ENCODE measurements at regions not wholly inside any gene's neighbourhood (a gene's known extent, or its start where the extent isn't known, plus 50 kb on each side); places are given as distances from the start of the nearest gene placed in this dataset.

DNA sequence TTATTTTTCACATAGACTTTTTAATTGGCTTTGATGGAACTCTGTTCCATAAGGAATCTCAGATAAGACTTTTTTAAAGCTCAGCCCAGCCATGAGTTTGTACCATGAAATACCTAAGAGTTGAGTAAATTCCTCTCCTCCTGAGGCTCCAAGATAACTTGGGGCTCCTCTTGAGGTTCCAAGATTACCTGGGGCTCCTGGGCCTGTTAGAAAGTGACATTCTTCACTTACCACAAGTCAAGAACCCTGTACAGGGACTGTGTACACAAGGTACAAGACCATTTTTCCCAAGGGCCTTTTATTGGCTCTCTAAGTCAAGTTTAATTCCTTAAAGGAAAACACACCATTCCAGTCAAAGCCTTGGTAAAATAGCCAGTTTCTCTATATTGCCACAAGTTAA, 111.3 kb upstream of the PRR20G start:
- DNase-seq (ENCODE audit: low spot score), result no peak

DNA sequence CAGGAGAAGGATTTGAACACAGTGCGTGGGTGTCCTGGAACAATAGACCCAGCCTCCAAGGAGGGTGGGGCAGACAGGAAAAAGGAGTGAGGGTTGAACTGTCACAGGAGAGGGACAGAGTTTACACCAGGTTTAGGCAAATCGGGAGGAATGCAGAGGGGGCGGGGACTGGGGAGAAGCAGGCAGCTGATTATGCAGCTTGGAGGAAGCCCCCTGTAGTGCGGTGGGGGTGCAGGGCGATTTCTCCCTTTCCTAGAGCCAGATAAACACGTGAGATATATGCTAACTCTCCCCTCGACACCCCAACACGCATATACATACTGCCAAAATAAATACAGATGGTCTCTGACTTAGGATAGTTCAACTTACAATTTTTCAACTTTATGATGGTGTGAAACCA, 108.6 kb upstream of the PRR20G start:
- DNase-seq (ENCODE audit: low spot score), result no peak

DNA sequence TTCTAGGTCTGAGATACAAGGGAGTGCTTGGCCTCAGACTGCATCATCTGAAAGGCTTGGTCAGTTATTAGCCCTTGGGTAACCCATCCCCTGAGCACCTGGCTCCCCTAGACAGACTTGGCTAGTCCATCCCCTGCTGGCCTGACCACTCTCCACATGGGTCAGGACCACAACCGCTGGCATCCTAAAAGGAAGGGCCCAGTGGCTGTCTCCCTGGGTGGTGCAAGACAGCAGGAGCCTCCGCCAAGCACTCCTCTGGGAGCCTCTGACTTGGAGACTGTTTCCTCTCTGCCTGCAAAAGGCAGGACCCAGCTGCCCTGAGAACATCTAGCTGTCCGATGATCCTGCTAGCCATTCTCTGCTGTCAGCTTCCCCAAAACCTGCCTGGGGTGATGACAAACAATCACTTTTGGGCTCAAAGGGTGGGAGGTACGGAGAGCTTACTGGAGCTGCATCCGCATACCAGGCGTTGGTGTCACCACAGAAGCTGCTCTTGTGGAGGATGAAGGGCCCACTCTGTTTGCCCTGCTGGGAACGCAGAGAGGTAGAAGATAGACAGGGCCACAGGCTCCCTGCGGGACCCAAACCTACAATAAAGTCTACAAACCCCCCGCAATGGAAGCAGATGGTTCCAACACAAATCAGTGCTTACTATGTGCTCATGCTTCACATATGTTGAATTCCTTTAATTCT, 108.0 kb upstream of the PRR20G start:
- no peak for DNase-seq (ENCODE audit: low spot score)

DNA sequence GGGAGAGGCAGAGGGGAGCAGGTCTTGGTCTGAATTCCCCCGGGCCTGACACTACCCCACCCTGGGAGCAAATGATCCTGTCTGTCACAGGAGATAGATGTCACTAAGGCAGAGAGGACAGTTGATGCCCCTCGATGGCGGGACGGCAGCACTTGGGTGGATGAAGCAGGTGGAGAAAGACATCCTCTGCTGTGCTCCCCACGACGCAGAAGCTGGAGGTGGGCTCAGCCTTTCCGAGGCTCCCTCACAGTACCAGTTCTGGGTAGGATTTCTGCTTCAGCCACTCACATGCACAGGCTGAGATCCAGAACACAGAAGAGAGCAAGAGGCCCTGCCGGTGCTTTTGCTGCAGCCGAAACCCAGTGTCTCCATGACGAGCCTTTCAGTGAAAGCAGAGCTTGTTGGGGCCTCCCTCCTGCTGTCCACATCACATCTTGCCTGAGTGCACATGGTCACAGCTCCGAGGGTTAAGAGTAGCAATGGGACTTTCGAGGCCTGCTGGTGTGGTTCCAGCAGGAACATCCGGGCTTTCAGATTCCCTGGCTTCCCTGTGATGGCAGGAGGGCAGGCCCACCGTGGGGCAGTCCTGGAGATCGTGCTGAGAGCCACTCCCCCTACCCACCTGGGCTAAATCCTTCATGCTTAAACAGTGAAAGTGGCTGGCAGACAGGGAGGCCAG, 107.3 kb upstream of the PRR20G start:
- no peak for DNase-seq (ENCODE audit: low spot score)

DNA sequence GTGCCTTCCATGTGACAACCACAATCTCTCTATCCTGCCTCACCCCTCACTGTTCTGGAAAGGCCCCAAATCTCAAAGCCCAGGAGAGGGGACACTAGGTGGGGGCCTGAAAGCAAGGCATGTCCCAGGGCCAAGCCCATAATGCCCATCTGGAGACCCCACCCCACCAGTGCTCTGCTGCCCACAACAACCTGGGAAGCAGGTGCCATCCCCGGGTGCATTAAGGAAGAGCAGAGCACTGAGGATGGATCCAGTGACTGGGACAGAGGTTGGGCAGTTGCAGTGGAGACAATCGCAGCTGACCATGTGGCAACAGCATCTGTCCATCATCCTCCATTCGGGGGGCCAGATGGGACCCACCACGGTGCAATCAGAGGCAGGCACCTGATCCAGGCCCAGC, 106.2 kb upstream of the PRR20G start:
- no peak for DNase-seq (ENCODE audit: low spot score)

DNA sequence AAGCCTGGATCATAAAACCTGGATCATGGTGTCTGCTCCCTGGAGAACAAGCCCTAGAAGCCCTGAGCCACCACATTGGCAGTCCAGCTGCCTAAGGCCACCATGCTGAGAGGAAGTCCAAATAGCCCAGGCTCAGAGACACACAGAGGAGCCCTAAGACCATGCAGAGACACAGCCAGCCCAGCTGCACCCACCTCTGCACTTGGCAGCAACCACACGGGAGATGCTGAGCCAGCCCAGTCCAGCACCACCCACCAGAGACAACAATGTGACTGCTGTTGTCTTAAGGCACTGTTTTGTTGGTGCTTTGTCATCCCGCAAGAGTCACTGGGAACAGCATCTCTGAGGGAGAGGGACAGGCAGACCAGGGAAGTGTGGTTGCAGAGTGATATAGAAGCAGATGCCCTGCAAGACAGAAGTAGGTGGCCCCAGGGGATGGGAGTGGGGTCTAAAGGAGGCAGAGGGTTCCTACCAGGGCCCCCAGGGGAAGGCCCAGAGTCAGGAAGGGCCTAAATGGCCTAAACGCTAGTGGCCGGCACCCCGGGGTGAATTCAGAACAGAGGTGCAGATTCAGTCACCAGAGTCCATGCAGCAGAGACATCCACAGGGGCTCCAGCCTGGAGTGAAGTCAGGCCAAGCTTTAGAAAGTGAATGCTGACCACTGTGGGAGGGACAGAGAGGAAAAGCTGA, 105.4 kb upstream of the PRR20G start:
- no peak for DNase-seq (ENCODE audit: low spot score)

DNA sequence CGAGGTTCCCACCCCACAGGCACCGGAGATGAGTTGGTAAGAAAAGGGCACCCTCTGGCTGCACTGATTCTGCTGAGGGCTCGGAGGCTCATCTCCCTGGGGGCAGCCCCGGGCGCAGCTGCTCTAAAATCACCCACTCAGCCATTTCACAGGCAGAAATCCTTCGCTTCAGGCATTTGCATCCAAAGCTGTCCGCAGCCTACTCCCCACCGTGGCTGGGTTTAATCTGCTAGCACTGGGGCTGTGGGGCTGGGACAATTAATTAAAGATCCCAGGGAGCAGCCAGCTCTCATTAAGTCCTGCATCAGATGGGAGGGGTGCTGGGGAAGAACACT, 104.3 kb upstream of the PRR20G start:
- DNase-seq (ENCODE audit: low spot score), result no peak

DNA sequence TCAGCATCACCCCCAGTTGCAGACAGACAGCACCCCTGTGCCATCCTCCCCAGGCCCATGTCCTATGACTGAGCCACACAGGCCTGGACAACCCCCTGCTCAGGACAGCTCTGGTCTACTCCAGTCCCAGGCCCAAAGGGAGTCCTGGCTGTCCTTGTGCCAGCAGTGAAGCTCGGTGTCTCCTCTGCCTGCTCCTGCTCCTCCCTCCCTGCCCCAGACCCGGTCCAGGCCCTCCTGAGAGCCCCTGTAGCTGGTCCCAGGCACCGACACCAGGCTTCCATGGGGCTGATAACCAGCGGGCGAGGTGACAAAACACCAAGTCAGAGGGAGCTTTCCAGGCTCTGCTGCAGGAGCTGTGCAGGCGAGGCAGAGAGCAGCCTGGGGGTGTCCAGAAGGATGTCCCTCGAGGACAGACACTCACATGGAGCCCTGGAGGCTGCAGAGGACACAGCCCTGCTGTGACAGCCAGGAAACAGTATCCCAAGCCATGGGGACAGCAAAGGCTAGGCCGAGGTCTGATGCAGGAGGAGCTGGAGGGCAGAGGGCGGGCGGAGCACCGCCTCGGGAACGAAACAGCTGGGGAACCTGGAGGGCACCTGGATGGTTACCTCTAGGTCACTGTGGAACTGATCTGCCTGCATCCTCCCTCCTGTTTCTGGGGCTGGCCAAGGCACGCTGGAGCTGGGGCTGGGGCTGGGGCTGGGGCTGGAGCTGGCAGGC, 103.8 kb upstream of the PRR20G start:
- no peak for DNase-seq (ENCODE audit: low spot score)

DNA sequence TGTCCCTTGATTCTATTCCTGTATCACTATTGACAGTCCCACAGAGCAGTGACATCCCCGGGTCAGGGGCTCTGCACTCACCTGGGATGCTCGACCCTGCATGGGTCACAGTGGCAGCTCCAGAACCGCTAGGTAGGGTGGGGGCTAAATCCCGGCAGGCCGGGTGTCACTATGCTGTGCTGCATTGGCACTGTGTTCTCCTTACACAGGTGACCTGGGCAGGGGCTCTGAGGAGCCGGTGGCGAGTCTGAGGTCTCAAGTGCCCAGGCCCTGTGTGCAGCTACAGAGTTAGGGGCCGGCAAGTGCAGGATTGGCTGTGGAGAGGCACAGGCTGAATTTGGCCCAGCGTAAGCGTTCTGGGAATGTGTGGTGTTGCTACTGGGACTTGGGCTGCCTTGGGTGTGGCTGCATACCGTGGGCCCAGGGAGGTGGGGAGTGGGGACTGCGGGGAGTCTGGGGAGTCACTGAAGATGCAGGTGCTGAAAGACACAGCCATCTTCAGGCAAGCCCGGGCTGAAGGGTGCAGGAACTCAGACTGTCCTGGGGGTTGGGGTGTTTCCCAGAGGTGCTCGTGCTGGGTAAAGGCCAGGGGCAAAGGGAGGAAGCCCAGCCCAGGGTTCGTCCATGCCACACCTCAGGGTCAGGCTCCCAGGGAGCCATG, 102.6 kb upstream of the PRR20G start:
- DNase-seq (ENCODE audit: low spot score), result no peak

DNA sequence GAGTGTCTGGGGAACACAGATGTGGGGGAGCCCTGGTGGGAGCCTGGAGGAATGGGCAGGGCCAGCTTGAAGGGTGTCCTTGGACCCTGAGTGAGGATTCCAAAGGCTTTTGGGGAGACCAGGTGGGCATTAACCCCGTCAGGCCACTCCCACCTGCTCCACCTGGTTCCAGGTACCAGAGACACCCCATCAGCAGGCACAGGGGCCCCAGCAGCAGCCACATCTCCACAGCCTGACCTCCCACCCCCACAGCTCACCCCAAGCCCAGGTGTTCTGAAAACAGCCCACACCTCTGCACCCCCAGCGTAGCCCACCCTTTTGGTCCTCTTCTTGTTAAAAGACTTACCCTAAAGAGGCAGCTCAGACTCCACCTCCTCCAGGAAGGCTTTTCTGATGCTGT, 102.1 kb upstream of the PRR20G start:
- DNase-seq (ENCODE audit: low spot score), result no peak

DNA sequence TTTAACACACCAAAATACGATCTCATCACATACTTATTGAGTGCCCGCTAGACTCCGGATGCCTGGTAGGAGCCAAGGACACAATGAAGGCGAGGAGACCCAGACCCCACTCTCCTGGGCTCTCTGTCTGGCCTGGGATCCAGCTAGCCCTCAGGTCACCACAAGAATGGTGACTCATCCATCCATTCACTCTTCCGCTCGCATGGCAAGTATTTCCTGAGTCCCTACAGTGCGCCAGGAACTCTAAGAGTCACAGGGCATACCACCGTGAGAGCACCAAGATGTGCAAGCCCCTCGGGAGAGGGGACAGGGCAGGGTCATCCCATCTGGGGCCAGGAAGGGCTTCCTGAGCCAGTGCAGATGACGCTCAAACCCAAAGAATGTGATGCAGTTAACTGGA, 101.6 kb upstream of the PRR20G start:
- DNase-seq (ENCODE audit: low spot score), result no peak

DNA sequence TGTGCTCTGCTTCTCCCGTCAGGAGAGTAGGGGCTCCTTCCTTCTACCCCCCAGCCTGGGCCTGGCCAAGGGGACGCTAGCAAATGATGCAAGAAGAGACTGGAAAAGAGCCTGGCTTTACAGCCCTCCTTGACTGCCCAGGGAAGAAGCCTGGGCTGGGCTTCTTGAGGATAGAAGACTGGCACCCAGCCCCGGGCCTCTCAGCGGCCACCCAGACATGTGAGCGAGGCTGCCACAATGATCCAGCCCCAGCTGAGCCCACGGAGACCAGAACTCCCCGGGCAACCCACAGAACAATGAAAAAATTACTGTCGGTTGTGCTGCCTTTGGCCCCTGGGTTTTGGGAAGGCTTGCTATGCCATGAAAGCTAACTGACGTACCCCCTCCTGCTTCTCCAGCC, 100.6 kb upstream of the PRR20G start:
- no peak for DNase-seq (ENCODE audit: low spot score)

DNA sequence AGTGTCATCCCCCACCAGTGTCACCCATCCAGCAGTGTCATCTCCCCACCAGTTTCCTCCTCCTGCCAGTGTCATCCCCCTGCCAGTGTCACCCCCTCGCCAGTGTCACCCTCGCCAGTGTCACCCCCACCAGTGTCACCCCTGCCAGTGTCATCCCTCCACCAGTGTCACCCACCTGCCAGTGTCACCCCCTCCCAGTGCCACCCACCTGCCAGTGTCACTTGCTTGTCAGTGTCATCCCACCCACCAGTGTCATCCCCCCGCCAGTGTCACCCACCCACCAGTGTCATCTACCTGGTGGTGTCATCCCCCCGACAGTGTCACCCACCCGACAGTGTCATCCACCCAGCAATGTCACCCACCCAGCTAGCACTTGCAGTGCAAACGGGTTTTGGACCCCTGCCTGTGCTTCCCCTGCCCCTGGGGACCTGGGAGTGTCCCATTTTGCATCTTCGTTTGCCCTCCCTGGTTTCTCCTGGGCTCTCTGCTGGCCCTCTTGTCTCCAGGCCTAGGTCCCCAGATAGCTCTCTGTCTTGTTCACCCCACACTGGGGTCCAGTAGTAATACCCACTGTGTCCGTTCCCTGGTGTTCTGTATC, 99.8 kb upstream of the PRR20G start:
- no peak for DNase-seq (ENCODE audit: low spot score)

DNA sequence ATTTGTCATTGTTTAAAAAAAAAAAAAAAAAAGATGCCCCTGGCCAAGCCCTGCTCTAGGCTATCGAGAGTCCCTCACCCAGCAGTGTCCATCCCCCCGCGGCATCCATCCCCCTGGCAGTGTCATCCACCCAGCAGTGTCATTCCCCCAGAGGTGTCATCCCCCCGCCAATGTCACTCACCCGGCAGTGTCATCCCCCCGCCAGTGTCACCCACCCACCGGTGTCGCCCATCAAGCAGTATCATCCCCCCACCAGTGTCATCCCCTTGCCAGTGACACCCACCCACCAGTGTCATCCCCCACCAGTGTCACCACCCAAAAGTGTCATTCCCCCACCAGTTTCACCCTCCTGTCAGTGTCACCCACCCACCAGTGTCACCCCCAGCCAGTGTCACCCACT, 99.3 kb upstream of the PRR20G start:
- DNase-seq (ENCODE audit: low spot score), result no peak

DNA sequence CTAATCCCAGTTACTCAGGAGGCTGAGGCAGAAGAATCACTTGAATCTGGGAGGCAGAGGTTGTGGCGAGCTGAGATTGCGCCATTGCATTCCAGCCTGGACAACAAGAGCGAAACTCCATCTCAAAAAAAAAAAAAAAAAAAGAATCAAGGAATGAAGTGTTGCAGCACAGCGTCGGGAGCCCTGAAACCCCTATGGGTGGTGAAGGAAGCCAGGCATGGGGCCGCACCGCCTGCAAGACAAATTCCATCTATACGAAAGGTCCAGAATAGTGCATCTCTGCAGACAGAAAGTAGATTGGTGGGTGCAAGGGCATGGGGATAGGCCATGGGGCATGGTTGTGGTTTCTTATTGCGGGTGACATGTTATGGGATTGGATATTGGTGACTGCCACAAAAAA, 98.6 kb upstream of the PRR20G start:
- no peak for DNase-seq (ENCODE audit: low spot score)

DNA sequence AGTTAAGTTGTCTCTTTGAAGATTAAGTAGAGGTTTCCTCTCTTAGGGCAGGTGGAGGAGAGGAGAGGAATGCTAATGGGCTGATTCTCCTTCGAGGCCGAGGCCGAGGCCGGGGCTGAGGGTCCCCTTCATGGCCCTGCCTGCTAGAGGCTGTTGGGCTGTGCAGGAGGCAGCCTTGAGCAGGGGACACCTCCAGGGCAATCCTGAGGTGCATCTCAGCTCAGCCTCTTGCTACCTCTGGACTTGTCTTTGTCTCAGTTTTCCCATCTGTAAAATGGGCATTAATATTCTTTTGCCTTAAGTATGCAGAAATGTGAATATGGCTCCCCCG, 97.7 kb upstream of the PRR20G start:
- no peak for DNase-seq (ENCODE audit: low spot score)

DNA sequence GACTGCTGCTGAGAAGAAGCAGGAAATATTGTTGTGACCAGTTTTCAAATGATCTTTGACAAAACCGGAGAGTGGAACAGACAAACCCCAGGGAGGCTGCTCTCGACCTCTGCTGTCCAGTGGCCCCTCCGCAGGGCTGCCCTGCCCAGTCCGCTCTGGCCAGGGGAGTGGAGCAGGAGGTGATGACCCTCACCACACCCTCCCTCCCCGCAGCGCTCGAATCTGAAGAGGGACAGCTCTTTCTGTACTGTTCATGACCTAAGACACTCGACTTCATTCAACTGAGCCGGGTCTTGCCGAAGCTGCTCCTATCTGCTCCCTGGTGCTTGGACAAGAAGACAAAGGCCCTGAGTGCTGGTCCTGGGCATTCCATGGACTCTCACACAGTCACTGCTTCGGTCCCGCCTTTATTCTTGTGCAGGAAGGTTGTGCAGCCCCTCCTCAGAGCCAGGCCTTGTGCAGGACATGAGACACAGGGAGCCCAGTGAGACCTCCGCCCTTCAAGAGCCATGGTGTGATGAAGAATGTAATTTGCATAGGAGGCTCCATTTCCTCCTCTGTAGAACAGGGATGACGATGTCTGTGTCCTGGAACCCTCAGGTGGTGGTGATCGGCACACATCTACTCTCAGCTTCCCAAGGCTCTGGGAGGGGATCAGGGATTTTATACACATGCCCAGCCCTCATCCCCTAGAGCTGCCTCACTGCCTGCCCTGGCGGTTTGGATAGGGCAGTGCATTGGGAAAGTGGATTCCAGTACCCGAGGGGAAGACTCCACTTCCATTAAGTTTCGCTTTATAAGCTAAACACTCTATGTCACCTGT, 97.1 kb upstream of the PRR20G start:
- no peak for DNase-seq (ENCODE audit: low spot score)

DNA sequence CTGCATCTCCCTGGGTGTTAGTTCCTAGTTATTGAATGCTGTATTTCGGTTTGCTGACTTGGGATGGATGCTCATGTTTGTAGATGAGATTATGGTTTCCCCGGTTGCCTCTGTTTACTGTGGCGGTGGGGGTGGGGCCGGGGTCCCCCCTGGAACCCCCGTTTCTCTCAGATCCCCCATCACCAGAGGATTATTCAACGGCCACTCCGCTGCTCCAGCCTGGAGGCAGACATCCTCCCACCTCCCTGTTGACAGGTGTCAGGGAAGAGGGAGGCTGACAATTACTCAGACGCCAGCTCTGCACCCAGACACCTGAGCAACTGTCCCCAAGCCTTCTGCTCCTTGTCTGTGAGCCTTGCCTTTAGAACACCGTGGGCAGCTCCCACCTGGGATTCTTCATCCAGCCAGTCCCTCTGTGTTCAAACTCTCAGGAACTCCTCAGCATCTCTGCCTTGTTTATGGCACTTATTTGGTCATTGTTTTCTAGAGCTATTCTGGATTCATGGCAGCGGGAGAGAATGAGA, 95.9 kb upstream of the PRR20G start:
- DNase-seq (ENCODE audit: low spot score), result no peak

DNA sequence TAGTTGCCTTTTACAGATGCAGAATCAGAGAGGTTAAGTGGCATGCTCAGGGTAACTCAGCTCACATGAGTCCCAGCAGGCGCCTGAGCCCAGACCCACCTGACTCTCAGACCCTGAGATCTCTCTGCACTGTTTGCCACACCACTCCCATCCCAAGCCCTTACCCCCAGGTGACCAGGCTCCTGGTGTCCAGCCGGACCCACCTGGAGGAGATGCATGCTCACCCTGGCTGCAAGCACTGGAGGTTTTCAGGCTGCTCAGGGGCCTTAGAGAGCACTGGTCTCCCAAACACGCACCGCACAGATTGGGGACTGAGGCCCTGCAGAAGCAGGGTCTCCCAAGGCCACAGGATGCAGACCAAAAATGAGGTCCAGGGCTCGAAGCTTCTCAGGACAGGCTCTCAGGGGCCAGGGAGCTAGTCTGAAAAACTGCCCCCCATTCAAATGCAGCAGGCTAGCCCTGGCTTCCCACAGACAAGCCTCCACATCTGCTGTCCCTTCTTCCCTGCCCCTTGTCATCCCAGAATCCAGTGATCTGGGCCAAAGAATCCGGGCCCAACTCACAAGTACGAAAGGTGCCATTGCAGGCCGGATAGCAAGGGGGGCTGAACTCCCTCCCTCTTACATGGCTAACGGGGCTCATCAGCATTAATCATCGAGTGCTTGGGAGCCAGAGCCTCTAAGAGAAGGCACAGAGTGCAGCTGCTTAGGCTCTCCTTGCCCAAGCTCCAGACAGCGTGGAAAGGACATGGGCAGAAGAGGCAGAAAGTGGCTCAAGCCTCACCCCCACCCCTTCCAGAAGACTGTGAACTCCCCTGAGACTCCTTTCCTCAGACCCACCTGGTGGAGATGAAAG, 90.2 kb upstream of the PRR20G start:
- DNase-seq (ENCODE audit: low spot score), result no peak

Measured in NAMALWA (cell line).